Uterus (tissue), 3 donors: ENCODE measurements at regions not wholly inside any gene's neighbourhood (a gene's known extent, or its start where the extent isn't known, plus 50 kb on each side); places are given as distances from the start of the nearest gene placed in this dataset.

Experiments used
- DNase-seq, 2 donors: peaks; one replicate each; pipeline ENCODE4 v3.0.0-alpha.2; 2019 to 2020
- H3K27ac ChIP-seq, 2 donors: fragments of 200-600 bp; sonication (generic); 1 replicate in 1 of 2; 2 replicates in 1 of 2; pipeline ENCODE4 v1.5.1; 2016 to 2018
- H3K27me3 ChIP-seq, 2 donors: fragments of 200-600 bp; sonication (generic); one replicate each; pipeline ENCODE4 v1.5.1; 2018 to 2019; ENCODE audit warnings: control low read depth in 1 of 2
- H3K36me3 ChIP-seq, 2 donors: fragments of 200-600 bp; sonication (generic); one replicate each; pipeline ENCODE4 v1.5.1; 2019; ENCODE audit warnings: control low read depth in 1 of 2
- H3K4me1 ChIP-seq, 2 donors: fragments of 200-600 bp; sonication (generic); one replicate each; pipeline ENCODE4 v1.5.1; 2018 to 2019; ENCODE audit warnings: control low read depth in 1 of 2
- H3K4me3 ChIP-seq, 2 donors: fragments of 200-600 bp; sonication (generic); 1 replicate in 1 of 2; 2 replicates in 1 of 2; pipeline ENCODE4 v1.5.1; 2018 to 2019; ENCODE audit warnings: mild to moderate bottlenecking in 1 of 2
- H3K9me3 ChIP-seq, 2 donors: fragments of 200-600 bp; sonication (generic); one replicate each; pipeline ENCODE4 v1.5.1; 2019; ENCODE audit warnings: control low read depth in 1 of 2
- CTCF ChIP-seq, 4 experiments: fragments of 200-600 bp in 2 of 4; fragments of 450-650 bp in 2 of 4; sonication (generic) in 2 of 4; IDR thresholded peaks; one replicate each; pipeline ENCODE4 v1.5.1; 2016 to 2019; ENCODE audit warnings: antibody characterized with exemption in 4 of 4, mild to moderate bottlenecking in 2 of 4, moderate library complexity in 1 of 4
- POLR2A ChIP-seq, 2 donors: fragments of 450-650 bp; IDR thresholded peaks; one replicate each; pipeline ENCODE4 v1.6.1; 2016; ENCODE audit warnings: antibody characterized with exemption in 2 of 2, mild to moderate bottlenecking in 1 of 2, moderate library complexity in 1 of 2
- intact Hi-C: fragments of 100-400 bp; cut with DNase I; formaldehyde crosslinking; loops from one replicate; pipeline ENCODE4 v1.15.1; 2023; ENCODE audit warnings: low total_unique reads
- donor health status: DM: yes; HTN: yes; CAD: no.

GRCh38 chr1:213826891-213827290 is 160.9 kb upstream of the PROX1 start:
- Histone ChIP-seq H3K27me3 (no peaks in the 10 kb centered on the region), H3K27ac (no peak overlapping the region), H3K4me1 (no peaks in the 10 kb centered on the region), H3K36me3 (no peaks in the 10 kb centered on the region), H3K4me3 (no peak overlapping the region), H3K9me3 (no peaks in the 10 kb centered on the region)
- no peak for TF ChIP-seq CTCF (IDR thresholded peaks at IDR 0.05)
- intact Hi-C loops: no loop called here
- no peak for DNase-seq

DNA sequence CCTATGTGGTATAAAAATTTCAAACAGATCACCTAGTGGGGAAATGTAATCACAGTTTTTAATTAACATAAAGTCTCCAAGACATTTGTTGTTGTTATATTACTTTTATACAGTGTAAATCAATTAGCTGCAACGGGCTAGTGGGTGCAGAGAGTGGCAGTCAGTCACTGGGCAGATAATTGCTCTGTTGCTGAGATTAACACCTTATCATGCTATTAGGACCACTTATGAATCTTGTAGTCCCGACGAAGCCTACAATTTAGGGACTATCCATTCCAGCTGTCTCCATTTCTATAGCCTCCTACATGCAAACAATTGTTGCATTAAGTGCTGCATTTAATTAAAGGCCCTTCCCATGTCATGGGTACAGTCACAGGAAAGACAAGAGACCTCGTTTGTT is 158.9 kb upstream of the PROX1 start:
- no peaks in the 10 kb centered on the region for H3K9me3 ChIP-seq
- TF ChIP-seq CTCF (IDR thresholded peaks at IDR 0.05) (no peak), POLR2A (IDR thresholded peaks at IDR 0.05) (no peak)
- H3K27ac ChIP-seq: no peak overlapping the region
- no peak overlapping the region for H3K4me3 ChIP-seq
- DNase-seq: no peak
- no peaks in the 10 kb centered on the region for H3K4me1 ChIP-seq
- H3K27me3 ChIP-seq: no peaks in the 10 kb centered on the region
- intact Hi-C loops: no loop called here
- no peaks in the 10 kb centered on the region for H3K36me3 ChIP-seq

DNA sequence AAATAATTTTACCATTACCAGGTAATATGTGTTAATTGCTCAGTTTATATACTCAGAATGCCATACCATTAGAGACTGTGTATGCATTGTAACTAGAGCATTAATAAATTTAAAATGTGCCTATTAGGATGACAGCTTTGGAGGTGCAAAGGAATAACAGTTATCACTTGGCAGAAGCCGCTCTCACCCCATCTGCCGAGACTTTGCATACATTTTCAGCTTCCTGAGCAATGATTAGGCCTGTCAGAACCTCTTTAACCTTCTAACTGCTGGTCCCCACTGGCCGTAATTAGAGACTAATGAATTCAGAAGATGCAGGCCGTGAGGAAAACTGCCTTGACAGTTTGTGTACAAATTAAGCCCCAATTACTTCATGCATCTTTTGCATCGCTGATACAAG is 158.0 kb upstream of the PROX1 start:
- Histone ChIP-seq H3K9me3 (no peaks in the 10 kb centered on the region), H3K27ac (no peak overlapping the region), H3K4me3 (no peak overlapping the region), H3K27me3 (no peaks in the 10 kb centered on the region), H3K4me1 (no peaks in the 10 kb centered on the region), H3K36me3 (no peaks in the 10 kb centered on the region)
- intact Hi-C loops: no loop called here
- TF ChIP-seq POLR2A (IDR thresholded peaks at IDR 0.05): no peak
- no peak for TF ChIP-seq CTCF (IDR thresholded peaks at IDR 0.05)
- no peak for DNase-seq

DNA sequence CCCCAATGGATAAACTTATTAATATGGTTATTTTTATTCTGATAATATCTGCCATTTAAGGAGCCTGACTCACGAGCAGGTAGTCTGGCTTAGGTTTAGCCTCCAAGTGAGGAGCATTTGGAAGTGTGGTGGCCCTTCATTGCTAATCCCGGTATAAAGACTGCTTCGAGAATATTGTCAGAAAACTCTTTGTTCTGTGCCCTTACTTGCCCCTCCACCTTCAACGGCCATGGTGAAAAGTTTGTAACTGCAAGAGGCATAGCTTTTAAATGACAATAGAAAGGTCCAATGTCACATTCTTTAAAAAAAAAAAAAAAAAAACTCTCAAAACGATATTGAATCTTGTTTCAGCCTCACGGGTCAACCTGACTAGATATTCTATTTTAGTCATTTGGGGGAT is 157.4 kb upstream of the PROX1 start:
- Histone ChIP-seq H3K27me3 (no peaks in the 10 kb centered on the region), H3K36me3 (no peaks in the 10 kb centered on the region), H3K4me1 (no peaks in the 10 kb centered on the region), H3K4me3 (no peak overlapping the region), H3K9me3 (no peaks in the 10 kb centered on the region), H3K27ac (no peak overlapping the region)
- TF ChIP-seq CTCF (IDR thresholded peaks at IDR 0.05) (no peak), POLR2A (IDR thresholded peaks at IDR 0.05) (no peak)
- no peak for DNase-seq
- intact Hi-C loops: no loop called here

DNA sequence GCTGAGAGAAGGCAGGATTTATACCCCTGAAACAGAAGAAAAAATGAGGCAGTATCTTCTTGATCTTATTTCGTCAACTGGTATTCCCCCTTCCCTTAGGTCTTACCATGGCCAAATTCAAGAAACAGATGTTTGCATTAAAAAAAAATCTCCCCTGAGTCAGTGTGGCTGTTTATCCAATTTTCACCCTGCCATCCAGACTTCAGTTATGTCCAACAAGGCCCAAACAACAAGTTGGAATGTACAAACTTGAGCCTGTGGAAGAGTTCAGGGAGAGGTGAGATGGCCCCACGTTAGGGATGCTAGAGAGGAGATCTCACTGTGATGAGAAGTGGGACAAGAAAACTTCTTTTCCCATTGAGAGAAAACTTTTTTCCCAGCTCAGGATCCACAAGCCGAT is 147.2 kb upstream of the PROX1 start:
- Histone ChIP-seq H3K27ac (no peak overlapping the region), H3K36me3 (no peaks in the 10 kb centered on the region), H3K4me3 (no peak overlapping the region), H3K9me3 (no peaks in the 10 kb centered on the region), H3K27me3 (no peaks in the 10 kb centered on the region), H3K4me1 (no peaks in the 10 kb centered on the region)
- TF ChIP-seq POLR2A (IDR thresholded peaks at IDR 0.05): no peak
- TF ChIP-seq CTCF (IDR thresholded peaks at IDR 0.05): no peak
- no peak for DNase-seq
- intact Hi-C loops: no loop called here
